ENCODE measurements at regions not wholly inside any gene's neighbourhood (a gene's known extent, or its start where the extent isn't known, plus 50 kb on each side); places are given as distances from the start of the nearest gene placed in this dataset.

DNA sequence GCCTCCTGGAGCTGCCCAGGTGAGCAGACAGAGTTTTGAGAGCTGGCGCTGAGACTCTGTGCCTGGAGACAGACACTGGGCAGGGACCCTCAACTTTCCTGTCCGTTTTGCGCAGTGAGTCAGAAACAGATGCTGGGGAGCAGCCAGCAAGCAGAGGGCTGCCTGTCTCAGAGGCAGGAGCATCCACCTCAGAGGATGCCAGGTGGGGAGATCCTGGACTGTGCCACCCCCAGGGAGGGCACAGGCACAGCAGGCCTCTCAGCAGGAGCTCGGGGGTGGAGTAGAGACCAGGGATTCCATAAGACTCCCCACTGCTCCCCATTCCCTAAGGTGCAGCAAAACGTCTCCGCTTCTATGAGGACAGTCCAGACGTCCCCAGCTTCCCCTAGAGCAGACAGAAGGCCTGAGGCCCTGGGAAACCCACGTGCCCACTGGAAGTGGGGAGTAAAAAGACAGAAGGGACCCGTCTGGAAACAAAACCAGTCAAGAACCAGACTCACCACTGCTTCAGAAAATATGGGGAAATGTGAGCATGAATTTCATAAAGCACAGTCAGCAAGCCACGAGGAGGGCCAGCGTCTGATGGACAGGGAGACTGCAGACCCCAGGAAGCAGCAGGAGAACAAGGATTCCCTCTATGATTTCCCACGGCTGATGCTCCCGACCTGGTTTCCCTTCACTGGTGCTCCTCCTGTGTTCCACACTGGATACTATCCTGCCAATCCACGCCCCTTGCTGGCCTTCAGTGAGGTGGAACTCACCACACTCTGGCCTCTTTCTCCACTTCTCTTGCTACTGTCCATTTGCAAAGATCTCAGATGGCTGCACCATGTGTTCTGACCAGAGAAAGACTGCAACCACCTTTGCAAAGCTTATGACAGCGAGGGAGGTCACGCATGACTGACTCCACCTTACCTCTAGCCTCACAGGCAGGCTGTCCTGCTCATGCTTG, 151.3 kb upstream of the FAM20C start:
- TF ChIP-seq GATA2 (IDR thresholded peaks at IDR 0.05; ENCODE audit: low read depth, low read length) (no peak), GATA3 (IDR thresholded peaks at IDR 0.05; ENCODE audit: low read depth, low read length) (no peak)

DNA sequence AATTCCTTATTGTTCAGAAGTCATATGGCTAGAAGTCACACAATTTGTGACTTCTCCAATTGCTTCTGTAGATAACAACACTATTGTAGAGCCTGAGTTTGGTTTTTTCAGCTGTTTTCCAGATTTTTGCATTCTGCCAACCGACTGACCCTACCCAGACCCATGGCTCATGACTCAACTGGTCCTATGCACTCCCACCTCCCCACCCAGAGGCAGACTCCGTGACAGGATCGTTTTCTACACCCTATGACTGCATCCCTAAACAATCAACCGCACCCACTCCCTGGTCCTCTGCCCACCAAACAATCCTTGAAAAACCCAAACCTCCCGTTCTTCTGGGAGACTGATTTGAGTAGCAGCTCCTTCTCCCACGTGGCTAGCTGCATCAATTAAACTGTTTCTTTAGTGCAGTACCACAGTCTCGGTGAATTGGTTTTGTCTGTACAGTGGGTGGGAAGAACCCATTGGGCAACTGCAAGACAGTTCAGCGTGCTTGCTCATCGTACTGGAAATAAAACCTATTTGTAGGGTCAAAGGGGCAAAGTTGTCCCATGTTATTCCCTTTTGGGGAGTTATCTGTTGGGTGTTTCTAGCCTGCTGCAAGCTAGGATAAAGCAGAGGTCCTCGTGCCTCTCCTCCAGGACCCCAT, 150.3 kb upstream of the FAM20C start:
- TF ChIP-seq GATA2 (IDR thresholded peaks at IDR 0.05; ENCODE audit: low read depth, low read length), result no peak
- no peak for TF ChIP-seq GATA3 (IDR thresholded peaks at IDR 0.05; ENCODE audit: low read depth, low read length)

DNA sequence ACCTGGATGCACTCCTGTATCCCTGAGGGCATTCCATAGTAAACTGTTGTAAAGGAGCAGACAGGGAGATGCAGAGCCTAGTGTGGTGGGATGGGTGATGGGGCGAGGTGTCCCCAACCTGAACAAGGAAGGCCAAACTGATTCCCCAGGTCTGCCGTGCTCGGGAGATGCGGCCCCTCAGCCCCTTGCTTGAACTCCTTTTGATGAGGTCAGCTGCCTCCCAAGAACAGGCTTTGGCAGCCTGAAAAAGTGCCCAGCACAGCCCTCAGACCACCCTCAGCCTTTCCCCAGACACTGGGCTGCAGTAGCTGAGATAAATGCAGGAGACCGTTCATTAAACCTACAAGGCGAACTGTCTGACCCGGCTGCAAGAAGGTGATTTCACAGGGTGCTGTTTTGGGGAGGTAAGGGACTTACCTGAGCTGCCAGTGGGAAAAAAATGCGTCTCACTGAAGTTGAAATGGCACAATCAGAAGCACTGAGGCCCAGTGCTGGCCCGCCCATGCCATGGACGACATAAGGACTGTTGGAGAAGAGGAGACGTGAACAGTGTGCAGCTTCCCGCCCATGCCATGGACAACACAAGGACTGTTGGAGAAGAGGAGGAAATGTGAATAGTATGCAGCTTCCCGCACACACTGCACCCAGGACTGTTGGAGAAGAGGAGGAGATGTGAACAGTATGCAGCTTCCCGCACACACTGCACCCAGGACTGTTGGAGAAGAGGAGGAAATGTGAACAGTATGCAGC, 148.4 kb upstream of the FAM20C start:
- TF ChIP-seq GATA3 (IDR thresholded peaks at IDR 0.05; ENCODE audit: low read depth, low read length) (no peak), GATA2 (IDR thresholded peaks at IDR 0.05; ENCODE audit: low read depth, low read length) (no peak)

DNA sequence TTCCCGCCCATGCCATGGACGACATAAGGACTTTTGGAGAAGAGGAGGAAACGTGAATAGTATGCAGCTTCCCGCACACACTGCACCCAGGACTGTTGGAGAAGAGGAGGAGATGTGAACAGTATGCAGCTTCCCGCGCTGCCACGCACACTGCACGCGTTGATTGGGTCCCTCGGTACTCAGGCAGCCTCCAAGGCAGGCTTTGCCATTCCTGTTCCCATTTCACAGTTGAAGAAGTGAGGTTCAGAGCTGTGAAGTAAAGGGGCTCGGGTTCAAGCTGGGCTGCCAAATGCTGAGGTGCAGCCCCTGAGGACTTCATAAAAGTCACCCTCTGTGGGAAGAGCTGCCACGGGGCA, 147.9 kb upstream of the FAM20C start:
- TF ChIP-seq GATA3 (IDR thresholded peaks at IDR 0.05; ENCODE audit: low read depth, low read length), result no peak
- TF ChIP-seq GATA2 (IDR thresholded peaks at IDR 0.05; ENCODE audit: low read depth, low read length), result no peak

DNA sequence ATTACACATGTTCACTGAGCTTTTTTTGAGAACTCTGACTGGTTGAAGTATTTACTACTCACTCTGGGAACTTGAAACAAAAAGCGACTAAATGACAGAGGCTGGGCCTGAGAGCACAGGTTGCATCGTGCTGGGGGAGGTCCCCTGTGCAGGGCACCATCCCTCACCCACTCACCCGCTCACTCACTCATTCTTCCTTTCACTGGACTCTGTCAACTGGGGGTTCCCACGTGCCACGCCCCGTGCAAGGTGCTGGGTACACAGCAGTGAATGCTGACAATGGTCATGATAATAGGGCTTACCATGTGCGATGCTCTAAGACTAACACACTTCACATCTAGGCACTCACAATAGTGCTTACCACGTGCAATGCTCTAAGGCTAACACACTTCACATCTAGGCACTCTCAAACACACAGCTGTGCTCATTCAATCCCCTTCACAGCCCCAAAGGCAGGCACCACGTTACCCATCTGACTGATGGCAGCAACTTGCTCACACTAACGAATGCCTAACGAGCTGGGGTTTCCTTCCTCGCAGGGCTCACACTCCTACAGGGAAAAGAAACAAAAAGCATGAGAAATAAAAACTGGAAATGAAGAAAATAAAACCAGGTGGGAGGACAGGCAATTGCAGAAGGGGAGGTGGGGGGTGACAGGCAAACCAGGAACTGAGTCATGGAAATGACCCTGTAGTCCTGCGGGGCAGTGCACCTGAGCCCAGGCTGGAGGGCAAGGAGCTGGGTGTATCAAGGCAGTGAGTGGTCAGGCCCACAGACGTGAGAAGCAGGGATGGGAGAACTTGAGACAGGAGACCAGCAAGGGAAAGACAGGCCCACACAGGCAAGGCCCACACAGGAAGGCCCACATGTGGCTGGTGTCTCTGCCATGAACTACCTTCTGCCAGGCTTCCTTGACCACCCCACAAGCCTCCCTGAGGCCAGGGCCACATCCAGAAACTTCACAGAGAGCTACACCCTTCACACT, 147.0 kb upstream of the FAM20C start:
- no peak for TF ChIP-seq GATA3 (IDR thresholded peaks at IDR 0.05; ENCODE audit: low read depth, low read length)
- TF ChIP-seq GATA2 (IDR thresholded peaks at IDR 0.05; ENCODE audit: low read depth, low read length), result no peak

DNA sequence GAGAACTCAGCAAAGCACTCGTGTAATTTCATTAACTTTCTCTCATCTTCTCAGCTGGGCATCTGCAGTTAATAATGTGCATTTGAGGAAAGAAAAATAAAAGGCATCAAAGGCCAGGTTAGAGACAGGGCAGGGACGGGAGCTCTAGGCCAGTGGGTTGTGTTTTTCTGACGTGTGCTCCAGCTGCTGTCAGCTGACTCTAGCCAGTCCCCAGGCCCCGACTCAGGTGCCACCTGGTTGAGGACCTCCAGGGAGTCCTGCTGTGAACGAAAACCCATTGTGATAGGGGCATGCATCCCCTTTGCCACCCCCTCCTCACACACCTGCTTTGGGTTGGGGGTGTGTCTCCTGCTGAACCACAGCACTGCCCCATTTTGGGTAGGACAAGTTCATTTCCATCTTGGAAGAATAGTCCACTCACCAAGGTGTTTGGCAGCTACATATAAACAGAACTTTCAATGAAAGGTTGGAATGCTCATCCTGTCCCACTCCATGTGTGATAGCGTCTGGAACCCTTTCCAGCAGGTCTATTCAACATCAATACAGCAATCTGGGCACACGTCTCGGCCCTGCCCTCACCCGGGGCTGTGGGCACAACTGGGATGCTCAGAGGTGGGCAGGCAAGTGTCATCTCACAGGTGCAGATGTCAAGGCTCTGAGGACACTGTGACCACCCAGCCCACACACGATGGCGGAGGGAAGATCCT, 146.1 kb upstream of the FAM20C start:
- TF ChIP-seq GATA3 (IDR thresholded peaks at IDR 0.05; ENCODE audit: low read depth, low read length) (no peak), GATA2 (IDR thresholded peaks at IDR 0.05; ENCODE audit: low read depth, low read length) (no peak)

DNA sequence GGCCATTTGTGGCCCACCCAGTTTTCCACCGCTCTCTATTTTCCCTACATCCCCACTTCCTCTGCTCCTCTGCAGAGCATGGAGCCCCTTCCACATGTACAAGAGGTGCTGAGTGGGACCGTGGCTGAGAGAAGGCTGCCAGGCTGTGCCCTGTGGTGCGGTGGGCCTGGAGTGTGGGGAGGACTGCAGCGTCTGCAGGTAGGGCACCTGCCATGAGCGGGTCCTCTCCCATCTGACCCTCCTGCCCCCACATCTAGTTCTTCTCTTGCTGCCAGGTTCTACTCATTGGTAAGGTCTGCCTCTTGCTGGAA, 145.6 kb upstream of the FAM20C start:
- TF ChIP-seq GATA3 (IDR thresholded peaks at IDR 0.05; ENCODE audit: low read depth, low read length) (no peak), GATA2 (IDR thresholded peaks at IDR 0.05; ENCODE audit: low read depth, low read length) (no peak)

DNA sequence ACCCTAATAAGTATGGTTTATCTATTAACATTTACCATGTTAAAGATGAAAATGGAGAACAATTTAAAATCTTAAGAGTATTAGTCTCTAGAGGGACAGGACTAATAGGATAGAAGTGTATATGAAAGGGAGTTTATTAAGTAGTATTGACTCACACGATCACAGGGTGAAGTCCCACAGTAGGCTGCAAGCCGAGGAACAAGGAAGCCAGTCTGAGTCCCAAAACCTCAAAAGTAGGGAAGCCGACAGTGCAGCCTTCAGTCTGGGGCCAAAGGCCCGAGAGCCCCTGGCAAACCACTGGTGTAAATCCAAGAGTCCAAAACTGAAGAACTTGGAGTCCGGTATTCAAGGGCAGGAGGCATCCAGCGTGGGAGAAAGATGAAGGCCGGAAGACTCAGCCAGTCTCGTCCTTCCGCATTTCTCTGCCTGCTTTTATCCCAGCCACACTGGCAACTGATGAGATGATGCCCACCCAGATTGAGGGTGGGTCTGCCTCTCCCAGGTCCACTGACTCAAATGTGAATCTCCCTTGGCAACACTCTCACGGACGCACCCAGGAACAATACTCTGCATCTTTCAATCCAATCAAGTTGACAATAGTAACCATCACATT, 140.8 kb upstream of the FAM20C start:
- TF ChIP-seq GATA2 (IDR thresholded peaks at IDR 0.05; ENCODE audit: low read depth, low read length) (no peak), GATA3 (IDR thresholded peaks at IDR 0.05; ENCODE audit: low read depth, low read length) (no peak)

DNA sequence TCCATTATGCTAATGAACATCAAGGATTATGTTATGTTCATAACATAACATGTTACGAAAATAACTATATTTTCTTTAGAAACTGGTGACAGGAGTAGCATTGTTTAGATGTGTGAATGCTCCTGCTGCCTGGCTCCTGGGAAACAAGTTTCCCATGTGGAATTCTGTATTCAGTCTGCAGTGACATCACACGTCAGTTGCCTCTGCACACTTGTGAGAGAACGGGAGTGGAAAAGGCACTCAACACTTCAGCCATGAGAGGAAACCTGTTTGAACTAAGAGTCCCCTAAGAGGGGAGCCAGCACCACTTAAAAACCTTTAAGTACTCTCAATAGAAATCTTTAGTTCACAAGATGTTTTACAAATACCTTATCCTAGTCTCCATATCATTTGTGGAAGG, 140.3 kb upstream of the FAM20C start:
- TF ChIP-seq GATA2 (IDR thresholded peaks at IDR 0.05; ENCODE audit: low read depth, low read length) (no peak), GATA3 (IDR thresholded peaks at IDR 0.05; ENCODE audit: low read depth, low read length) (no peak)

DNA sequence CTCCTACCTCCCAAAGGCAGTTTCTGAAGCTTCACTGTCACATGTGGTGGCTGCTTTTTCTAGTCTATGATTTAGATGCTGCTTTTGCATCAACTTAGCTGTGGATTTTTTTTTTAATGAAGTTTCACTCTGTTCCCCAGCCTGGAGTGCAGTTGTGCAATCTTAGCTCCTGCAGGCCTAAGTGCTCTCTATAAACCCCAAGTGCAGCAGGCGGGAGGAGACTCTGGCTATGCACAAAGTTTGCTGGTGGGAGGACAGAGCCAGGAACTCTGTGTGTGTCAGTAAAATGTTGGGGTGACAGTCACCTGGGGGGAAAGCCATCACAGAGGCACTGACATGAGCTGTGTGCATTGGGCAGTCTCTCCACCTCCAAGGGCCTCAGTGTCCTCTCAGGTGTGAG, 138.8 kb upstream of the FAM20C start:
- TF ChIP-seq GATA3 (IDR thresholded peaks at IDR 0.05; ENCODE audit: low read depth, low read length) (no peak), GATA2 (IDR thresholded peaks at IDR 0.05; ENCODE audit: low read depth, low read length) (no peak)

DNA sequence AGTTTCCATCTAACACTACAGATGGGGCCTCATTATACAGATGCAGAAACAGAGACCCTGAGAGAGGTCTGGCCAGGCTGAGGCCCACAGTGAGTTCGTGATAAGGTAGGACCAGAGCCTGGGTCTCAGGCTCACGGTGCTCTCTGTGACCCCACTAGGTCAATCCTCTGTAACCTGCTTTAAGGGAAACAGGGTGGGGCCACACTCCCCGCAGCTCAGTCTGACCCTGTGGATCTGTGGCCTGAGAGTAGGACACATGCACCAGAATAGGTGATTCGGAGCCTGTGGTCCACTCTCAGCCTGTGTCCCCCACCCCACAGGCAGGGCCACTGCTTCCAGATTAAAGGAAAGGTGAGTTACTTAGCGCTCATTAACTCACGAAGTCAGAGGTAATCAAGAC, 137.8 kb upstream of the FAM20C start:
- TF ChIP-seq GATA2 (IDR thresholded peaks at IDR 0.05; ENCODE audit: low read depth, low read length) (no peak), GATA3 (IDR thresholded peaks at IDR 0.05; ENCODE audit: low read depth, low read length) (no peak)

DNA sequence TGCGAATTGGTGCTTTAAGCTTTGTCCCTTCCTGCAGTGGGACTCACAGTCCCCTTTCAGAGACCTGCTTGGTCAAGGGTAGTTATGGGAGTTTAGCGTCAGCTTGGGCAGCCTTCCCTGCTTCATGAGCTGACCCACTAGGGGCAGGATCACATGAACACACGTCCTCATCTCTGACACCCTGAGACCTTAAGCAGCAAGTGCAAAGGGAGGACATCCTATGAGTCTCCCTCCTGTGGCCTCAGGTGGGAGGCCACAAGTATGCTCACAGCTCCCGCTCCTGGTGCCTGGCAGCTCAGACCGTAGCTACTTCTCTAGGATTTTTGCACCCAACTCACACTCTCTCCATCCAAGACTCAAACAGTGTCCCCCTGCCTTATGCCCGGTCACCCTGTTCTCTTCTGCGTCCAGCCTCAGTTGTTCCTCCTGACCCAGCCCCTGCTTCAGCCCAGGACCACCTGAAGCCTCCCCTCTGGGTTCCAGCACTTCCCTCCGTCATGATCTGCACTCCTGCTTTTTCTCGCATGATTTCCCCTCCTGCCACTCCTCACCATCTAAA, 136.6 kb upstream of the FAM20C start:
- TF ChIP-seq GATA3 (IDR thresholded peaks at IDR 0.05; ENCODE audit: low read depth, low read length) (no peak), GATA2 (IDR thresholded peaks at IDR 0.05; ENCODE audit: low read depth, low read length) (no peak)
